ENCODE measurements at regions not wholly inside any gene's neighbourhood (a gene's known extent, or its start where the extent isn't known, plus 50 kb on each side); places are given as distances from the start of the nearest gene placed in this dataset.

DNA sequence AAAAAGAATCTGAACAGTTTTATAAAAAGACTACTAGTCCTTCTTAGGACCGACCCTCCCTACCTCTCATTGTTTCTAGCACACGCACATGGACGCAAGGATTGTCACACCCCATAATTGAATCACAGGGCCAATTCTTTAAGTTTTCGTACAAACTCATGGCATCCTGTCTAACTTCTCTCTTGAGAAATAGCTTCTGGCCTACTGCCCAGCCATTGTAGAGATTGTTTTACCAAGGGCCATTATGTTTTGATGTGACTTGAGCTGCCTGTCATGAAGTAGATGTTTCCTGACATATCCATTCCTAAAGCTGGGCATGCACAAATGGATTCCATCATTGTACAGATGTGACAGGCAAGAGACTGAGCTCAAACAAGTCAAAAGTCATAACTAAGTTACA lies 1672.1 kb upstream of the C9orf72 start:
- Histone ChIP-seq H3K79me1 (ENCODE audit: low read depth, low read length) (no peaks in the 10 kb centered on the region), H3K36me3 (ENCODE audit: control insufficient read depth in 2 of 4, insufficient read depth in 4 of 4, low read length in 3 of 4) (no peaks in the 10 kb centered on the region), H3K27ac (ENCODE audit: low read depth, low read length) (no peak overlapping the region), H2BK12ac (ENCODE audit: low read depth, low read length) (no peak overlapping the region), H2BK20ac (ENCODE audit: low read length) (no peak overlapping the region), H2AFZ (ENCODE audit: low read length) (no peak overlapping the region), H3K27me3 (replicated peaks in 1 of 4; ENCODE audit: control insufficient read depth in 3 of 4, extremely low read depth in 1 of 4, insufficient read depth in 3 of 4, low read length in 3 of 4) (no peaks in the 10 kb centered on the region), H3K4ac (replicated peaks; ENCODE audit: insufficient read length, low read depth, low read length) (no peak overlapping the region), H4K5ac (ENCODE audit: insufficient read length, low read depth, low read length) (no peak overlapping the region), H3K9me3 (ENCODE audit: insufficient read depth in 2 of 2, low read depth in 1 of 2, low read length in 1 of 2) (no peaks in the 10 kb centered on the region), H3K14ac (ENCODE audit: insufficient read length) (no peak overlapping the region), H3K9ac (replicated peaks in 1 of 4; ENCODE audit: extremely low read depth in 1 of 4, low read depth in 3 of 4, low read length in 3 of 4) (no peak overlapping the region), H3K4me1 (replicated peaks in 1 of 4; ENCODE audit: control insufficient read depth in 3 of 4, insufficient read depth in 4 of 4, low read length in 3 of 4) (no peaks in the 10 kb centered on the region), H4K91ac (replicated peaks; ENCODE audit: insufficient read length, low read length) (no peak overlapping the region), H3K4me2 (ENCODE audit: insufficient read depth in 1 of 2, low read depth in 2 of 2, low read length in 2 of 2) (no peak overlapping the region), H4K20me1 (replicated peaks in 1 of 2; ENCODE audit: control insufficient read depth in 1 of 2, insufficient read depth in 2 of 2, low read length in 2 of 2) (no peaks in the 10 kb centered on the region), H2BK120ac (replicated peaks; ENCODE audit: low read depth, low read length) (no peak overlapping the region), H4K8ac (ENCODE audit: extremely low read depth, insufficient read depth, low read length) (no peak overlapping the region), H3K56ac (replicated peaks; ENCODE audit: insufficient read length, low read depth, low read length) (no peak overlapping the region), H3K18ac (ENCODE audit: extremely low read depth, low read length) (no peak overlapping the region), H3K4me3 (ENCODE audit: extremely low read depth in 1 of 4, insufficient read depth in 2 of 4, low read depth in 3 of 4, low read length in 4 of 4) (no peak overlapping the region), H3K23ac (ENCODE audit: insufficient read length) (no peak overlapping the region), H3K79me2 (ENCODE audit: control insufficient read depth in 1 of 2, insufficient read depth in 2 of 2, low read length in 2 of 2) (no peaks in the 10 kb centered on the region), H2BK5ac (ENCODE audit: low read depth, low read length) (no peak overlapping the region), H3K23me2 (ENCODE audit: low read depth, low read length) (no peaks in the 10 kb centered on the region), H2BK15ac (ENCODE audit: low read length) (no peak overlapping the region), H2AK5ac (ENCODE audit: low read depth, low read length) (no peak overlapping the region)
- DNase-seq (ENCODE audit: low read depth in 1 of 2, low spot score in 2 of 2) (no peak), FAIRE-seq (no peak)
- ChIA-PET CTCF (ENCODE audit: partially characterized antibody) (interaction anchor here (1.1 to 1.4 kb wide), 3 partner anchors 31 to 1519 kb away, joined by 3 to 4 read pairs (median 3); no protein-coding TSS in a partner anchor), POLR2A (ENCODE audit: partially characterized antibody) (no interaction called here)
- 93% methylated on average over 4 of the region's 4 CpGs; no CpG with 5 or more reads in 1 of the 2 experiments for WGBS, 2 experiments (ENCODE audit: extremely low coverage in 1 of 2, insufficient coverage in 1 of 2, insufficient read length in 1 of 2, insufficient replicate concordance in 2 of 2, low coverage in 1 of 2, low lambda C conversion rate in 2 of 2, missing lambda C conversion rate in 1 of 2)
- TF ChIP-seq SIRT6 (IDR thresholded peaks at IDR 0.05; ENCODE audit: low read length) (no peak), BRCA1 (IDR thresholded peaks at IDR 0.05; ENCODE audit: low read depth, low read length) (no peak), RBBP5 (IDR thresholded peaks at IDR 0.05; ENCODE audit: borderline replicate concordance, low read depth, low read length) (no peak)
- TF ChIP-seq, protein P1, sequence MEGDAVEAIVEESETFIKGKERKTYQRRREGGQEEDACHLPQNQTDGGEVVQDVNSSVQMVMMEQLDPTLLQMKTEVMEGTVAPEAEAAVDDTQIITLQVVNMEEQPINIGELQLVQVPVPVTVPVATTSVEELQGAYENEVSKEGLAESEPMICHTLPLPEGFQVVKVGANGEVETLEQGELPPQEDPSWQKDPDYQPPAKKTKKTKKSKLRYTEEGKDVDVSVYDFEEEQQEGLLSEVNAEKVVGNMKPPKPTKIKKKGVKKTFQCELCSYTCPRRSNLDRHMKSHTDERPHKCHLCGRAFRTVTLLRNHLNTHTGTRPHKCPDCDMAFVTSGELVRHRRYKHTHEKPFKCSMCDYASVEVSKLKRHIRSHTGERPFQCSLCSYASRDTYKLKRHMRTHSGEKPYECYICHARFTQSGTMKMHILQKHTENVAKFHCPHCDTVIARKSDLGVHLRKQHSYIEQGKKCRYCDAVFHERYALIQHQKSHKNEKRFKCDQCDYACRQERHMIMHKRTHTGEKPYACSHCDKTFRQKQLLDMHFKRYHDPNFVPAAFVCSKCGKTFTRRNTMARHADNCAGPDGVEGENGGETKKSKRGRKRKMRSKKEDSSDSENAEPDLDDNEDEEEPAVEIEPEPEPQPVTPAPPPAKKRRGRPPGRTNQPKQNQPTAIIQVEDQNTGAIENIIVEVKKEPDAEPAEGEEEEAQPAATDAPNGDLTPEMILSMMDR (IDR thresholded peaks at IDR 0.05; ENCODE audit: control extremely low read depth in 1 of 3, insufficient read depth in 1 of 3, low read depth in 1 of 3, low read length in 3 of 3), result no peak
